HEK293 (cell line): ENCODE measurements at regions not wholly inside any gene's neighbourhood (a gene's known extent, or its start where the extent isn't known, plus 50 kb on each side); places are given as distances from the start of the nearest gene placed in this dataset.

ENCODE experiments used
- CTCF ChIA-PET: fragments of 350-600 bp; formaldehyde crosslinking; extraction: SDS; loops from one replicate; lab custom pipeline; 2021; ENCODE audit warnings: antibody characterized with exemption; lab: Yijun Ruan, JAX
- POLR2A ChIA-PET: fragments of 300-600 bp; formaldehyde crosslinking; extraction: SDS; loops from one replicate; lab custom pipeline; 2020; ENCODE audit warnings: antibody characterized with exemption, inconsistent platforms; lab: Yijun Ruan, JAX
- H3K27ac ChIP-seq: fragments of 200-500 bp; sonication (Bioruptor generic); 2 replicates; pipeline ENCODE4 v1.5.1; 2014; ENCODE audit warnings: low read depth, low read length, control low read depth, inconsistent platforms; ENCODE audit errors: extremely low read depth
- H3K36me3 ChIP-seq, 2 experiments: fragments of 200-500 bp in 1 of 2; sonication (Bioruptor generic) in 1 of 2; 1 replicate in 1 of 2; 2 replicates in 1 of 2; pipeline ENCODE4 v1.5.1; 2014 to 2017; ENCODE audit warnings: inconsistent platforms in 2 of 2, low read length in 2 of 2; ENCODE audit not compliant: control insufficient read depth in 2 of 2, insufficient read depth in 1 of 2
- H3K4me1 ChIP-seq: fragments of 200-500 bp; sonication (Bioruptor generic); 2 replicates; pipeline ENCODE4 v1.5.1; 2014; ENCODE audit warnings: mild to moderate bottlenecking, low read length, inconsistent platforms; ENCODE audit not compliant: control insufficient read depth, insufficient read depth
- H3K4me3 ChIP-seq: 2 replicates; pipeline ENCODE4 v1.5.1; 2011; ENCODE audit warnings: low read depth, mild to moderate bottlenecking, control low read depth, low read length, moderate library complexity
- H3K9me3 ChIP-seq: fragments of 200-500 bp; sonication (Bioruptor generic); 2 replicates; pipeline ENCODE4 v1.5.1; 2014; ENCODE audit warnings: low read depth, low read length, inconsistent platforms; ENCODE audit not compliant: control insufficient read depth, insufficient read depth
- TCF7L2 ChIP-seq: IDR thresholded peaks from 2 replicates; pipeline ENCODE4 v1.6.1; 2011; ENCODE audit warnings: low read depth, mild to moderate bottlenecking, inconsistent platforms, low read length, moderate library complexity, borderline replicate concordance
- ZNF155 ChIP-seq: fragments of 450-650 bp; formaldehyde crosslinking; IDR thresholded peaks from 2 replicates; pipeline ENCODE4 v1.5.1; 2016; ENCODE audit warnings: missing biosample characterization, missing genetic modification characterization
- ZNF266 ChIP-seq: fragments of 450-650 bp; formaldehyde crosslinking; IDR thresholded peaks from 2 replicates; pipeline ENCODE4 v1.5.1; 2016; ENCODE audit warnings: missing biosample characterization, missing genetic modification characterization, low read depth
- ZNF449 ChIP-seq: fragments of 450-650 bp; formaldehyde crosslinking; IDR thresholded peaks from 2 replicates; pipeline ENCODE4 v1.5.1; 2017; ENCODE audit warnings: missing biosample characterization, mild to moderate bottlenecking, missing genetic modification characterization, moderate library complexity
- ZNF473 ChIP-seq: fragments of 450-650 bp; formaldehyde crosslinking; IDR thresholded peaks from 2 replicates; pipeline ENCODE4 v1.5.1; 2017; ENCODE audit warnings: missing biosample characterization, missing genetic modification characterization
- ZNF488 ChIP-seq: fragments of 450-650 bp; formaldehyde crosslinking; IDR thresholded peaks from 2 replicates; pipeline ENCODE4 v1.5.1; 2016; ENCODE audit warnings: missing biosample characterization, missing genetic modification characterization
- ZNF510 ChIP-seq: fragments of 450-650 bp; formaldehyde crosslinking; IDR thresholded peaks from 2 replicates; pipeline ENCODE4 v1.5.1; 2018; ENCODE audit warnings: mild to moderate bottlenecking, missing genetic modification characterization, missing biosample characterization; ENCODE audit not compliant: insufficient replicate concordance
- ZNF76 ChIP-seq: fragments of 450-650 bp; formaldehyde crosslinking; IDR thresholded peaks from 2 replicates; pipeline ENCODE4; 2016; ENCODE audit warnings: low read depth, missing biosample characterization, missing genetic modification characterization, borderline replicate concordance
- ZNF776 ChIP-seq: fragments of 450-650 bp; formaldehyde crosslinking; IDR thresholded peaks from 2 replicates; pipeline ENCODE4 v1.5.0; 2017; ENCODE audit warnings: missing biosample characterization, missing genetic modification characterization, borderline replicate concordance
- ZNF777 ChIP-seq: fragments of 450-650 bp; formaldehyde crosslinking; IDR thresholded peaks from 2 replicates; pipeline ENCODE4 v1.5.1; 2017; ENCODE audit warnings: missing biosample characterization, missing genetic modification characterization, borderline replicate concordance
- ZNF792 ChIP-seq: fragments of 450-650 bp; formaldehyde crosslinking; IDR thresholded peaks from 2 replicates; pipeline ENCODE4 v1.5.1; 2016; ENCODE audit warnings: missing biosample characterization, missing genetic modification characterization
- TF ChIP-seq, protein P1 (sequence below): fragments of 450-650 bp; formaldehyde crosslinking; conservative IDR thresholded peaks from 2 replicates; pipeline ENCODE4 v1.5.1; 2016; ENCODE audit warnings: low read depth, missing biosample characterization, missing genetic modification characterization
- TF ChIP-seq, protein P2 (sequence below): fragments of 450-650 bp; formaldehyde crosslinking; IDR thresholded peaks from 2 replicates; pipeline ENCODE4 v1.5.1; 2017; ENCODE audit warnings: missing biosample characterization, missing genetic modification characterization
- TF ChIP-seq, protein P3 (sequence below): fragments of 450-650 bp; formaldehyde crosslinking; IDR thresholded peaks from 2 replicates; pipeline ENCODE4 v1.5.1; 2016; ENCODE audit warnings: missing biosample characterization, missing genetic modification characterization, borderline replicate concordance
- TF ChIP-seq, protein P4 (sequence below): fragments of 450-650 bp; formaldehyde crosslinking; IDR thresholded peaks from 2 replicates; pipeline ENCODE4; 2016; ENCODE audit warnings: missing biosample characterization, missing genetic modification characterization
- TF ChIP-seq, protein P5 (sequence below): fragments of 450-650 bp; formaldehyde crosslinking; IDR thresholded peaks from 2 replicates; pipeline ENCODE4 v1.5.1; 2017; ENCODE audit warnings: missing biosample characterization, missing genetic modification characterization

GRCh38 chr14:59037086-59037485 is 151.4 kb upstream of the DAAM1 start (continued):
- TF ChIP-seq, protein P1, sequence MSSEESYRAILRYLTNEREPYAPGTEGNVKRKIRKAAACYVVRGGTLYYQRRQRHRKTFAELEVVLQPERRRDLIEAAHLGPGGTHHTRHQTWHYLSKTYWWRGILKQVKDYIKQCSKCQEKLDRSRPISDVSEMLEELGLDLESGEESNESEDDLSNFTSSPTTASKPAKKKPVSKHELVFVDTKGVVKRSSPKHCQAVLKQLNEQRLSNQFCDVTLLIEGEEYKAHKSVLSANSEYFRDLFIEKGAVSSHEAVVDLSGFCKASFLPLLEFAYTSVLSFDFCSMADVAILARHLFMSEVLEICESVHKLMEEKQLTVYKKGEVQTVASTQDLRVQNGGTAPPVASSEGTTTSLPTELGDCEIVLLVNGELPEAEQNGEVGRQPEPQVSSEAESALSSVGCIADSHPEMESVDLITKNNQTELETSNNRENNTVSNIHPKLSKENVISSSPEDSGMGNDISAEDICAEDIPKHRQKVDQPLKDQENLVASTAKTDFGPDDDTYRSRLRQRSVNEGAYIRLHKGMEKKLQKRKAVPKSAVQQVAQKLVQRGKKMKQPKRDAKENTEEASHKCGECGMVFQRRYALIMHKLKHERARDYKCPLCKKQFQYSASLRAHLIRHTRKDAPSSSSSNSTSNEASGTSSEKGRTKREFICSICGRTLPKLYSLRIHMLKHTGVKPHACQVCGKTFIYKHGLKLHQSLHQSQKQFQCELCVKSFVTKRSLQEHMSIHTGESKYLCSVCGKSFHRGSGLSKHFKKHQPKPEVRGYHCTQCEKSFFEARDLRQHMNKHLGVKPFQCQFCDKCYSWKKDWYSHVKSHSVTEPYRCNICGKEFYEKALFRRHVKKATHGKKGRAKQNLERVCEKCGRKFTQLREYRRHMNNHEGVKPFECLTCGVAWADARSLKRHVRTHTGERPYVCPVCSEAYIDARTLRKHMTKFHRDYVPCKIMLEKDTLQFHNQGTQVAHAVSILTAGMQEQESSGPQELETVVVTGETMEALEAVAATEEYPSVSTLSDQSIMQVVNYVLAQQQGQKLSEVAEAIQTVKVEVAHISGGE (tag by site-specific recombination), result no peak
- TF ChIP-seq ZNF76 (tag by site-specific recombination), result no peak
- no peak for TF ChIP-seq ZNF155
- TF ChIP-seq ZNF792, result no peak
- TF ChIP-seq, protein P2, sequence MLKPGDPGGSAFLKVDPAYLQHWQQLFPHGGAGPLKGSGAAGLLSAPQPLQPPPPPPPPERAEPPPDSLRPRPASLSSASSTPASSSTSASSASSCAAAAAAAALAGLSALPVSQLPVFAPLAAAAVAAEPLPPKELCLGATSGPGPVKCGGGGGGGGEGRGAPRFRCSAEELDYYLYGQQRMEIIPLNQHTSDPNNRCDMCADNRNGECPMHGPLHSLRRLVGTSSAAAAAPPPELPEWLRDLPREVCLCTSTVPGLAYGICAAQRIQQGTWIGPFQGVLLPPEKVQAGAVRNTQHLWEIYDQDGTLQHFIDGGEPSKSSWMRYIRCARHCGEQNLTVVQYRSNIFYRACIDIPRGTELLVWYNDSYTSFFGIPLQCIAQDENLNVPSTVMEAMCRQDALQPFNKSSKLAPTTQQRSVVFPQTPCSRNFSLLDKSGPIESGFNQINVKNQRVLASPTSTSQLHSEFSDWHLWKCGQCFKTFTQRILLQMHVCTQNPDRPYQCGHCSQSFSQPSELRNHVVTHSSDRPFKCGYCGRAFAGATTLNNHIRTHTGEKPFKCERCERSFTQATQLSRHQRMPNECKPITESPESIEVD (tag by site-specific recombination), result no peak
- TF ChIP-seq, protein P3, sequence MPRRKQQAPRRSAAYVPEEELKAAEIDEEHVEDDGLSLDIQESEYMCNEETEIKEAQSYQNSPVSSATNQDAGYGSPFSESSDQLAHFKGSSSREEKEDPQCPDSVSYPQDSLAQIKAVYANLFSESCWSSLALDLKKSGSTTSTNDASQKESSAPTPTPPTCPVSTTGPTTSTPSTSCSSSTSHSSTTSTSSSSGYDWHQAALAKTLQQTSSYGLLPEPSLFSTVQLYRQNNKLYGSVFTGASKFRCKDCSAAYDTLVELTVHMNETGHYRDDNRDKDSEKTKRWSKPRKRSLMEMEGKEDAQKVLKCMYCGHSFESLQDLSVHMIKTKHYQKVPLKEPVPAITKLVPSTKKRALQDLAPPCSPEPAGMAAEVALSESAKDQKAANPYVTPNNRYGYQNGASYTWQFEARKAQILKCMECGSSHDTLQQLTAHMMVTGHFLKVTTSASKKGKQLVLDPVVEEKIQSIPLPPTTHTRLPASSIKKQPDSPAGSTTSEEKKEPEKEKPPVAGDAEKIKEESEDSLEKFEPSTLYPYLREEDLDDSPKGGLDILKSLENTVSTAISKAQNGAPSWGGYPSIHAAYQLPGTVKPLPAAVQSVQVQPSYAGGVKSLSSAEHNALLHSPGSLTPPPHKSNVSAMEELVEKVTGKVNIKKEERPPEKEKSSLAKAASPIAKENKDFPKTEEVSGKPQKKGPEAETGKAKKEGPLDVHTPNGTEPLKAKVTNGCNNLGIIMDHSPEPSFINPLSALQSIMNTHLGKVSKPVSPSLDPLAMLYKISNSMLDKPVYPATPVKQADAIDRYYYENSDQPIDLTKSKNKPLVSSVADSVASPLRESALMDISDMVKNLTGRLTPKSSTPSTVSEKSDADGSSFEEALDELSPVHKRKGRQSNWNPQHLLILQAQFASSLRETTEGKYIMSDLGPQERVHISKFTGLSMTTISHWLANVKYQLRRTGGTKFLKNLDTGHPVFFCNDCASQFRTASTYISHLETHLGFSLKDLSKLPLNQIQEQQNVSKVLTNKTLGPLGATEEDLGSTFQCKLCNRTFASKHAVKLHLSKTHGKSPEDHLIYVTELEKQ (tag by site-specific recombination), result no peak
- no peak for TF ChIP-seq ZNF488 (tag by site-specific recombination)
- TF ChIP-seq ZNF473 (tag by site-specific recombination), result no peak

- ChIA-PET CTCF (interaction anchor here (1.0 kb wide), 1 partner anchor 10 kb away, joined by 3 read pairs; no protein-coding TSS in a partner anchor), POLR2A (no interaction called here)
- H3K4me3 ChIP-seq, result no peak overlapping the region
- no peak overlapping the region for H3K27ac ChIP-seq
- no peak for TF ChIP-seq ZNF449 (tag by site-specific recombination)
- no peak for TF ChIP-seq ZNF777 (tag by site-specific recombination)
- no peak for TF ChIP-seq TCF7L2
- H3K36me3 ChIP-seq, result no peaks in the 10 kb centered on the region
- no peaks in the 10 kb centered on the region for H3K9me3 ChIP-seq
- H3K4me1 ChIP-seq, result no peaks in the 10 kb centered on the region
These were observed 150.8 kb upstream of the DAAM1 start for GRCh38 chr14:59037620-59038019.

GRCh38 chr14:59038746-59039145 is 149.7 kb upstream of the DAAM1 start:
- POLR2A ChIA-PET, result no interaction called here
- CTCF ChIA-PET, result interaction anchor here (1.0 kb wide), 1 partner anchor 9 kb away, joined by 3 read pairs; no protein-coding TSS in a partner anchor
- H3K27ac ChIP-seq, result no peak overlapping the region
- H3K4me1 ChIP-seq, result no peaks in the 10 kb centered on the region
- H3K36me3 ChIP-seq, result no peaks in the 10 kb centered on the region
- H3K9me3 ChIP-seq, result no peaks in the 10 kb centered on the region
- no peak overlapping the region for H3K4me3 ChIP-seq
- TF ChIP-seq ZNF266 (tag by site-specific recombination) (no peak), ZNF510 (tag by site-specific recombination) (no peak), ZNF488 (tag by site-specific recombination) (no peak), ZNF776 (no peak)
- TF ChIP-seq, protein P4, sequence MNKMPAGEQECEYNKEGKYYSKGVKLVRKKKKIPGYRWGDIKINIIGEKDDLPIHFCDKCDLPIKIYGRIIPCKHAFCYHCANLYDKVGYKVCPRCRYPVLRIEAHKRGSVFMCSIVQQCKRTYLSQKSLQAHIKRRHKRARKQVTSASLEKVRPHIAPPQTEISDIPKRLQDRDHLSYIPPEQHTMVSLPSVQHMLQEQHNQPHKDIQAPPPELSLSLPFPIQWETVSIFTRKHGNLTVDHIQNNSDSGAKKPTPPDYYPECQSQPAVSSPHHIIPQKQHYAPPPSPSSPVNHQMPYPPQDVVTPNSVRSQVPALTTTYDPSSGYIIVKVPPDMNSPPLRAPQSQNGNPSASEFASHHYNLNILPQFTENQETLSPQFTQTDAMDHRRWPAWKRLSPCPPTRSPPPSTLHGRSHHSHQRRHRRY (tag by site-specific recombination), result no peak
- TF ChIP-seq, protein P5, sequence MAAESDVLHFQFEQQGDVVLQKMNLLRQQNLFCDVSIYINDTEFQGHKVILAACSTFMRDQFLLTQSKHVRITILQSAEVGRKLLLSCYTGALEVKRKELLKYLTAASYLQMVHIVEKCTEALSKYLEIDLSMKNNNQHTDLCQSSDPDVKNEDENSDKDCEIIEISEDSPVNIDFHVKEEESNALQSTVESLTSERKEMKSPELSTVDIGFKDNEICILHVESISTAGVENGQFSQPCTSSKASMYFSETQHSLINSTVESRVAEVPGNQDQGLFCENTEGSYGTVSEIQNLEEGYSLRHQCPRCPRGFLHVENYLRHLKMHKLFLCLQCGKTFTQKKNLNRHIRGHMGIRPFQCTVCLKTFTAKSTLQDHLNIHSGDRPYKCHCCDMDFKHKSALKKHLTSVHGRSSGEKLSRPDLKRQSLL (tag by site-specific recombination), result no peak
